ENCODE measurements at regions not wholly inside any gene's neighbourhood (a gene's known extent, or its start where the extent isn't known, plus 50 kb on each side); places are given as distances from the start of the nearest gene placed in this dataset.

DNA sequence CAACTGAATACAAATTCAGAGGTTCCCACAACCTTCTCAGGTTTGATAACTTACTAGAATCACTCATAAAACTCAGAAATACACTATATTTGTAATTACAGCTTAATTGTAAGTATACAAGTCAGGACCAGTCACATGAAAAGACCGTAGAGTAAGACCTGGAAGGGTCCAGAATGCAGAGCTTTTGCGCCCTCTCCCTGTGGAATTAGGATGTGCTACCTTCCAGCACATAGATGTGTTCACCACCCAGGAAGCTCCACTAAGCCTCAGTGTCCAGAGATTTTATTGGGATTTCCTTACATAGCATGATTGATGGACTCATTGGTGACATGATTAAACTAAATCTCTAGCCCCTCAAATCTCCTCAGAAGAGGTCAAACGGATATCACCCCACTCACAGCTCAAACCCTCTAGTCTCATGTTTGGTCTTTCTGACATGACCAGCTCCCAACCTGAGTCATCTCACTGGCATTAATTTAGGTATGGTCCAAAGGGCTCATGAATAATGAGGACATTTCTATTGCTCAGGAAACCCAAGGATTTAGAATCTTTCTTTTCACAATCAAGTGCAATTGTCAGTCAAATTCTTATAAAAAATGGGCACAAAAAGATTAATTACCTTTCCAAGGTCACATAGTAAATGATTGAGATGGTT, 77.2 kb upstream of the UBASH3B start:
- no peaks in the 10 kb centered on the region for H3K9me3 Mint-ChIP-seq
- no peak overlapping the region for H3K27ac Mint-ChIP-seq
- H3K36me3 Mint-ChIP-seq, result no peaks in the 10 kb centered on the region
- Histone ChIP-seq H3K9me3 (ENCODE audit: control insufficient read depth, insufficient read depth, low read length) (no peaks in the 10 kb centered on the region), H3K27ac (ENCODE audit: low read length) (no peak overlapping the region), H3K4me1 (ENCODE audit: control insufficient read depth, insufficient read depth, low read length) (peaks cover 8% of the 10 kb centered on the region), H3K36me3 (ENCODE audit: control insufficient read depth, insufficient read depth, low read length) (no peaks in the 10 kb centered on the region), H3K27me3 (ENCODE audit: control insufficient read depth, insufficient read depth, low read length) (no peaks in the 10 kb centered on the region), H3K4me3 (ENCODE audit: low read length) (no peak overlapping the region)
- 77% methylated on average over 3 of the region's 3 CpGs for WGBS (ENCODE audit: insufficient coverage)
- peaks cover 10 to 11% of the 10 kb centered on the region in 2 donors for H3K4me1 Mint-ChIP-seq
- no peak for DNase-seq
- TF ChIP-seq, protein P1, sequence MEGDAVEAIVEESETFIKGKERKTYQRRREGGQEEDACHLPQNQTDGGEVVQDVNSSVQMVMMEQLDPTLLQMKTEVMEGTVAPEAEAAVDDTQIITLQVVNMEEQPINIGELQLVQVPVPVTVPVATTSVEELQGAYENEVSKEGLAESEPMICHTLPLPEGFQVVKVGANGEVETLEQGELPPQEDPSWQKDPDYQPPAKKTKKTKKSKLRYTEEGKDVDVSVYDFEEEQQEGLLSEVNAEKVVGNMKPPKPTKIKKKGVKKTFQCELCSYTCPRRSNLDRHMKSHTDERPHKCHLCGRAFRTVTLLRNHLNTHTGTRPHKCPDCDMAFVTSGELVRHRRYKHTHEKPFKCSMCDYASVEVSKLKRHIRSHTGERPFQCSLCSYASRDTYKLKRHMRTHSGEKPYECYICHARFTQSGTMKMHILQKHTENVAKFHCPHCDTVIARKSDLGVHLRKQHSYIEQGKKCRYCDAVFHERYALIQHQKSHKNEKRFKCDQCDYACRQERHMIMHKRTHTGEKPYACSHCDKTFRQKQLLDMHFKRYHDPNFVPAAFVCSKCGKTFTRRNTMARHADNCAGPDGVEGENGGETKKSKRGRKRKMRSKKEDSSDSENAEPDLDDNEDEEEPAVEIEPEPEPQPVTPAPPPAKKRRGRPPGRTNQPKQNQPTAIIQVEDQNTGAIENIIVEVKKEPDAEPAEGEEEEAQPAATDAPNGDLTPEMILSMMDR (IDR thresholded peaks at IDR 0.05), result no peak
- H3K27me3 Mint-ChIP-seq (ENCODE audit: low read depth in 2 of 2), result peaks cover 3 to 6% of the 10 kb centered on the region in 2 donors
- ATAC-seq, result no peak
- no peak overlapping the region for H3K4me3 Mint-ChIP-seq
- intact Hi-C loops (cut with micrococcal nuclease), result no loop called here

DNA sequence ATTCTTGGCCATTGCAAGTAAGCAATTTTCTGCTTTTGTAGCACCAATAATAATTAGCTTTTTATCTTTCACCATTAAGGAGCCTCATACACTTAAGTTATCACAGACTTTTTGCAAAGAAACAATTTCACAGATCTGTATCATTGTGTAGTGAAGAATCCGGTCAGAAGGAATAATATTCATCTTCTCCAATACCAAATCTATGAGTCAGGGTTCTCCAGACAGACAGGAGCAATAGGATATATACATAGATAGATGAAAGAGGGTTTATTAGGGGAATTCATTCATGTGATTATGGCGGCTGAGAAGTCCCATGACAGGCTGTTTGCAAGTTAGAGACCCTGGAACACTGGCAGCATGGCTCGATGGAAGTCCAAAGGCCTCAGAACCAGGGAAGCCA, 82.9 kb upstream of the UBASH3B start:
- no peak overlapping the region for H3K4me3 ChIP-seq (ENCODE audit: low read length)
- no peak for DNase-seq
- 80% methylated on average over 2 of the region's 3 CpGs for WGBS (ENCODE audit: insufficient coverage)
- H3K27ac Mint-ChIP-seq, result no peak overlapping the region
- no peaks in the 10 kb centered on the region for H3K36me3 ChIP-seq (ENCODE audit: control insufficient read depth, insufficient read depth, low read length)
- TF ChIP-seq, protein P1 (IDR thresholded peaks at IDR 0.05), result no peak
- H3K9me3 Mint-ChIP-seq, result no peaks in the 10 kb centered on the region
- ATAC-seq, result no peak
- no peaks in the 10 kb centered on the region for H3K27me3 ChIP-seq (ENCODE audit: control insufficient read depth, insufficient read depth, low read length)
- peaks cover 4 to 8% of the 10 kb centered on the region in 2 donors for H3K27me3 Mint-ChIP-seq (ENCODE audit: low read depth in 2 of 2)
- no peaks in the 10 kb centered on the region for H3K4me1 Mint-ChIP-seq
- no peak overlapping the region for H3K4me3 Mint-ChIP-seq
- no peak overlapping the region for H3K27ac ChIP-seq (ENCODE audit: low read length)
- intact Hi-C loops (cut with micrococcal nuclease), result no loop called here
- H3K4me1 ChIP-seq (ENCODE audit: control insufficient read depth, insufficient read depth, low read length), result no peaks in the 10 kb centered on the region
- no peaks in the 10 kb centered on the region for H3K36me3 Mint-ChIP-seq
- H3K9me3 ChIP-seq (ENCODE audit: control insufficient read depth, insufficient read depth, low read length), result no peaks in the 10 kb centered on the region

DNA sequence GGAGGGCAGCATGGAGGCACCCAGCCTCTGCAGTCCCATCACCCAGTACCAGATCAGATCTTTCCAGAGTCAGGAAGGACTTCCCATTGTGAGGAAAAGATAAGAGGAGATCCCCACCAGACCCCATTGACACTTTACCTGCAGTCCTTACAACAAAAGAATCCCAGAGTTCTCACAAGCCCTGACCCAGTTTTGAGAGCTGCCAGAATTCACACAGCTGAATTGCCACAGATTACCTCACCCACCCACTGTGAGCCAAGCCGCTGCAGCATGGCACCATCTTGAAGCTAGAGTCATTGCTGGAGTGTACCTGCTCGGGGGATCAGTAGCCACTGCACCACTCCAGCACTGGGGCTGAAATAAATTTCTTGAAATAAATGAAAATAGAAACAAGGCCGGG, 91.8 kb upstream of the UBASH3B start:
- no peaks in the 10 kb centered on the region for H3K9me3 Mint-ChIP-seq
- WGBS (ENCODE audit: insufficient coverage), result 92% methylated on average over 3 of the region's 3 CpGs
- H3K4me1 Mint-ChIP-seq, result no peaks in the 10 kb centered on the region
- H3K4me3 ChIP-seq (ENCODE audit: low read length), result no peak overlapping the region
- no peak overlapping the region for H3K4me3 Mint-ChIP-seq
- H3K27me3 Mint-ChIP-seq (ENCODE audit: low read depth in 2 of 2), result peaks cover 16 to 56% of the 10 kb centered on the region in 2 donors
- H3K27ac Mint-ChIP-seq, result no peak overlapping the region
- H3K27me3 ChIP-seq (ENCODE audit: control insufficient read depth, insufficient read depth, low read length), result peaks cover 6% of the 10 kb centered on the region
- H3K36me3 ChIP-seq (ENCODE audit: control insufficient read depth, insufficient read depth, low read length), result no peaks in the 10 kb centered on the region
- intact Hi-C loops (cut with micrococcal nuclease), result no loop called here
- H3K9me3 ChIP-seq (ENCODE audit: control insufficient read depth, insufficient read depth, low read length), result no peaks in the 10 kb centered on the region
- ATAC-seq (no peak), DNase-seq (no peak)
- TF ChIP-seq, protein P1 (IDR thresholded peaks at IDR 0.05), result no peak
- no peaks in the 10 kb centered on the region for H3K36me3 Mint-ChIP-seq
- H3K4me1 ChIP-seq (ENCODE audit: control insufficient read depth, insufficient read depth, low read length), result no peaks in the 10 kb centered on the region
- no peak overlapping the region for H3K27ac ChIP-seq (ENCODE audit: low read length)

Data from natural killer cell (primary cell).